ENCODE measurements at regions not wholly inside any gene's neighbourhood (a gene's known extent, or its start where the extent isn't known, plus 50 kb on each side); places are given as distances from the start of the nearest gene placed in this dataset.

DNA sequence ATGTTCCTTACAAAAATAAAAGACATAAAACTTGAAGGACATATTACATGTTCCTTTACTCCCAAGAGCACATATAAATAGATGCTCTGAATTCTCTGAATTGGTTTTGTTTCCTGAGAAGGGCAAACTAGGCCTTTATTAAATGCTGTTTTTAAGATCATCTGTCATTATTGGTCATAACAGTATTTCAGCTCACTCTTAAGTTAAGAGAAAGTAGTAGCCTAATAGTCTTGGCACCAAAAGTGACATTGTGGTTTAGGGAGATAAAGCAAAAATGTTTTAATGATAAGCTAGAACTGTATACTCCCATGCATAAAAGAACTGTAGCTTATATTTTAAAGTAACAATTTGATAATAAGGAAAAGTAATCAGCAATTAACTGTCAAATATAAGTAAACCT lies 361.1 kb upstream of the PTCHD4 start:
- H3K4me3 ChIP-seq = no peak overlapping the region
- no peaks in the 10 kb centered on the region for H3K36me3 ChIP-seq
- intact Hi-C loops (cut with DNase I; ENCODE audit: low total_unique reads) = no loop called here
- H3K27me3 ChIP-seq = no peaks in the 10 kb centered on the region
- H3K9me3 ChIP-seq = no peaks in the 10 kb centered on the region
- H3K27ac ChIP-seq = no peak overlapping the region
- no peaks in the 10 kb centered on the region for H3K4me1 ChIP-seq
- no peak for TF ChIP-seq POLR2A (IDR thresholded peaks at IDR 0.05)
- TF ChIP-seq POLR2AphosphoS5 (IDR thresholded peaks at IDR 0.05) = no peak
- TF ChIP-seq, protein P1, sequence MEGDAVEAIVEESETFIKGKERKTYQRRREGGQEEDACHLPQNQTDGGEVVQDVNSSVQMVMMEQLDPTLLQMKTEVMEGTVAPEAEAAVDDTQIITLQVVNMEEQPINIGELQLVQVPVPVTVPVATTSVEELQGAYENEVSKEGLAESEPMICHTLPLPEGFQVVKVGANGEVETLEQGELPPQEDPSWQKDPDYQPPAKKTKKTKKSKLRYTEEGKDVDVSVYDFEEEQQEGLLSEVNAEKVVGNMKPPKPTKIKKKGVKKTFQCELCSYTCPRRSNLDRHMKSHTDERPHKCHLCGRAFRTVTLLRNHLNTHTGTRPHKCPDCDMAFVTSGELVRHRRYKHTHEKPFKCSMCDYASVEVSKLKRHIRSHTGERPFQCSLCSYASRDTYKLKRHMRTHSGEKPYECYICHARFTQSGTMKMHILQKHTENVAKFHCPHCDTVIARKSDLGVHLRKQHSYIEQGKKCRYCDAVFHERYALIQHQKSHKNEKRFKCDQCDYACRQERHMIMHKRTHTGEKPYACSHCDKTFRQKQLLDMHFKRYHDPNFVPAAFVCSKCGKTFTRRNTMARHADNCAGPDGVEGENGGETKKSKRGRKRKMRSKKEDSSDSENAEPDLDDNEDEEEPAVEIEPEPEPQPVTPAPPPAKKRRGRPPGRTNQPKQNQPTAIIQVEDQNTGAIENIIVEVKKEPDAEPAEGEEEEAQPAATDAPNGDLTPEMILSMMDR (IDR thresholded peaks at IDR 0.05) = no peak
- no peak for DNase-seq (ENCODE audit: low spot score in 2 of 2)

DNA sequence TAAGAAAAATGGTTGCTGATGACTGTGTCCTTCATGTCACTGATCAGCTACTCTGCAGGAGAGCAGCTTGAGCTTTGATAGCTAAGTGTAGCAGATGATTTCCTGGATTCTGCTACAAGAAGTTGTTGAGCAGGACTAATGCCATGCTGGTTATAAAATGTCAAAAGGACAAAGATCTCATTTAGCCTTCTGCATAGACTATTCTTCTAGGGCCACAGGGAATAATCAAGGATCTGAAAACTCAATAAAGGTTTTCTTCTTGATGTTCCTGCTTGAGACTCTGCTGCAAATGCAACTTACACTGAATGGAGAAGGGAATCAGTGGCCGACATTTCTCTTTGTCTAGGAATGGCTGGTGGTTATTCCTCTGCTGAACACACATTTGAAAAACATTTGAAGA lies 360.3 kb upstream of the PTCHD4 start:
- H3K27ac ChIP-seq = no peak overlapping the region
- H3K9me3 ChIP-seq = peaks cover 0 to 5% of the 10 kb centered on the region in 2 donors
- no peak for DNase-seq (ENCODE audit: low spot score in 2 of 2)
- H3K27me3 ChIP-seq = no peaks in the 10 kb centered on the region
- intact Hi-C loops (cut with DNase I; ENCODE audit: low total_unique reads) = no loop called here
- TF ChIP-seq POLR2A (IDR thresholded peaks at IDR 0.05) = no peak
- TF ChIP-seq, protein P1 (IDR thresholded peaks at IDR 0.05) = no peak
- no peak for TF ChIP-seq POLR2AphosphoS5 (IDR thresholded peaks at IDR 0.05)
- H3K4me3 ChIP-seq = no peak overlapping the region
- H3K36me3 ChIP-seq = no peaks in the 10 kb centered on the region
- H3K4me1 ChIP-seq = no peaks in the 10 kb centered on the region

DNA sequence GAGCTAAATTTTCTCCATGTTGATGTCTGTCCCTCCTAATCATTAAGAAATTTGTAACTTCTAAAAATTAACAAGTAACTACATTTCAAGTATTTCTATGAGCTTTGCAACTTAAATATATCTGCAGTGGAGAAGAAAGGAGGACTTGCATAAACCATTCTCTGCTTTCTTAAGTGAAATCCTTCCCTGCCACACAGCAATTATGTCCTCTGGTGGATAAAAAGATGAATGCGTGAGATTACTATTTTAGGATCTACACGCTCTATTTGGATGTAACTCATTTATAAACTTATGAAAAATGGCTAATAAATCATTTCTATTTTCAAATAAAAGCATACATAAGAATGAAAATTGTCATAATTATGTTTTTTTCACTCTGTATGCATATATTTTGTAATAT lies 338.0 kb upstream of the PTCHD4 start:
- TF ChIP-seq POLR2A (IDR thresholded peaks at IDR 0.05) = no peak
- no peak for TF ChIP-seq POLR2AphosphoS5 (IDR thresholded peaks at IDR 0.05)
- TF ChIP-seq, protein P1 (IDR thresholded peaks at IDR 0.05) = no peak
- no peak overlapping the region for H3K4me3 ChIP-seq
- intact Hi-C loops (cut with DNase I; ENCODE audit: low total_unique reads) = no loop called here
- no peaks in the 10 kb centered on the region for H3K36me3 ChIP-seq
- H3K4me1 ChIP-seq = no peaks in the 10 kb centered on the region
- no peak for DNase-seq (ENCODE audit: low spot score in 2 of 2)
- no peaks in the 10 kb centered on the region for H3K27me3 ChIP-seq
- H3K27ac ChIP-seq = no peak overlapping the region
- H3K9me3 ChIP-seq = no peaks in the 10 kb centered on the region

DNA sequence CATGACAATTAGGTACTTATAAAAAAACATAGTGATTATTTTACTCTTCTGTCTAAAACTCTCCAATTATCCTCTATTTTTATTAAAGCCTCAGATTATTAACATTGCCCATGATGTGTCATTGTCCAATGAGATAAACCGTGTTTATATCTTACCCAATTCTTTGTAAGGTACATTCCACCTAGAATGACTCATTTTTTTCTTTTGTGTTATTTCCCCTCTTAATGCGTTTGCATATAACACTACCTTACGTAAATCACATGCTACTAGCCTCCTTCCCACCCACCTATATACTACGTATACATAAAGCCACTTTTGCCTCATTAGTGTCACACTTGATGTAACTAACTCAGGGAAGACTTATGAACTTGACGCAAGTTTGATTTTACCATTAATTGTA lies 336.3 kb upstream of the PTCHD4 start:
- Histone ChIP-seq H3K4me3 (no peak overlapping the region), H3K27me3 (no peaks in the 10 kb centered on the region), H3K9me3 (no peaks in the 10 kb centered on the region), H3K27ac (no peak overlapping the region), H3K4me1 (no peaks in the 10 kb centered on the region), H3K36me3 (no peaks in the 10 kb centered on the region)
- no peak for DNase-seq (ENCODE audit: low spot score in 2 of 2)
- intact Hi-C loops (cut with DNase I; ENCODE audit: low total_unique reads) = no loop called here
- no peak for TF ChIP-seq POLR2AphosphoS5 (IDR thresholded peaks at IDR 0.05)
- TF ChIP-seq, protein P1 (IDR thresholded peaks at IDR 0.05) = no peak
- TF ChIP-seq POLR2A (IDR thresholded peaks at IDR 0.05) = no peak

DNA sequence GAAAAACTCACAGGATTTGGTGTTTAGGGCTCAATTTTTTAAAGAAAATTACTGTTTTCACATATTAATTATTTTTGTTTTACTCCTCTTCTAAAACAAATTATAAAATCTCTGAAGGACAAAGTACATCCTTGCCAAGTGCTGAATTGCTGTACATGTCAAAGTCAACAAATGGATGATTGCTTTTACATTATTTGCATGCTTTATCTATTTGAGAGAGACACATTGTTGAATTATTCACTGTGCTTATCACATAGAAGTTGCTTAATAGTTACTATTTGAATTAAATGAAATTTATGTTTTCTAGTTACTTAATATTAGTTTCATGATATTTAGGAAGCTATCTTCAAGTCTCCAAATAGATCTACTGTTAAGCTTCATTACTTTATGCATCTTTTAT lies 318.6 kb upstream of the PTCHD4 start:
- TF ChIP-seq POLR2A (IDR thresholded peaks at IDR 0.05) (no peak), POLR2AphosphoS5 (IDR thresholded peaks at IDR 0.05) (no peak)
- TF ChIP-seq, protein P1 (IDR thresholded peaks at IDR 0.05) = no peak
- H3K4me3 ChIP-seq = no peak overlapping the region
- no peak overlapping the region for H3K27ac ChIP-seq
- H3K36me3 ChIP-seq = no peaks in the 10 kb centered on the region
- no peaks in the 10 kb centered on the region for H3K27me3 ChIP-seq
- no peak for DNase-seq (ENCODE audit: low spot score in 2 of 2)
- H3K9me3 ChIP-seq = no peaks in the 10 kb centered on the region
- no peaks in the 10 kb centered on the region for H3K4me1 ChIP-seq
- intact Hi-C loops (cut with DNase I; ENCODE audit: low total_unique reads) = no loop called here
